ENCODE measurements at regions not wholly inside any gene's neighbourhood (a gene's known extent, or its start where the extent isn't known, plus 50 kb on each side); places are given as distances from the start of the nearest gene placed in this dataset.

DNA sequence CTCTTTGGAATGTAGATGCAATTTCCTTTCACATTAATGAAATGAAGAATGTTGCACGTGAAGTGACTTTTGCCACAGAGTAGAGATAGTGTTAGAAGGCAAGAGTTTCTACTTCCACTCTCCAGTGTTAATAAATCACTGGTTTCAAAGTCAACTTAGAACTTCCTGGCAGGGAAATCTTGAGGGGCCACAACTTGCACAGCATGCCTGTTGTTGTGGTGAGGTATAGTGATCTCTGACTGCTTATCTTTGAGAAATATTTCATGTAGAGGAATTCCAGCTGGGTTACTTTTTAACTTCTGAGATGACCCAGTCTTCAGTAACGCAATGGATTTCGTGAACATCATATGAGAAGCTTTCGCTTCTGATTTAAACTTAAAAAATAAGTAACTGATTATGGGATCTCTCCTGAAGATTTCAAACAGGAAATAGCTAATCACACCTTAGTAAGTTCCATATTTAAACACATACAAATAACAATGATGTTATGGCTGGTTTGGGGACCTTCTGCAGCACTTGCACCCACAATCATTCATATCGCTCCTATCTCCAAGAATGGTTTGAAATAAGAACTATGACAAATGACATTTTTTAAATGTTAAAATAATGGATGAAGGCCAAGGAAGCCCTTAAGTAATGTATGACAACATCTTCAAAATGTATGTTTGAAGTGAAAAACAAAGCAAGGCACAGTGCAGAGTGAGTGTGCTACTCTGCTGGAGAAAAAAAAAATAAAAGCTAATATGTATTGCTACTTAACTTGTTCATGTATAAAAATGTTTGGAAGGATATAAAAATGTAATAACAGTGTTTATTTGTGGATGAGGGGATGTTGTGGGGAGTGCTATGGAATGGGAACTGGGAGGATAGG lies 726.5 kb upstream of the NECTIN3 start:
- 53% methylated on average over 5 of the region's 5 CpGs for WGBS (ENCODE audit: insufficient coverage, insufficient replicate concordance, low lambda C conversion rate, missing lambda C conversion rate)
- intact Hi-C loops (cut with micrococcal nuclease; ENCODE audit: unreplicated experiment): no loop called here
- ChIA-PET CTCF (no interaction called here), SMC1A (ENCODE audit: uncharacterized antibody, unreplicated experiment) (interaction anchor here (1.3 kb wide), 1 partner anchor 9 kb away, joined by 3 read pairs; no protein-coding TSS in a partner anchor), POLR2A (no interaction called here), RAD21 (ENCODE audit: unreplicated experiment) (no interaction called here)
- in situ Hi-C loops (cut with MboI): no loop called here
- BruUV-seq (replicated peaks): no TSS peak
- ATAC-seq (peak; percentile 61), DNase-seq (ENCODE audit: low read depth, low spot score) (no peak), FAIRE-seq (no peak)
- Histone ChIP-seq H3K4me1 (ENCODE audit: control insufficient read depth, insufficient read depth, low read length) (no peaks in the 10 kb centered on the region), H3K79me2 (ENCODE audit: control insufficient read depth, insufficient read depth, low read length) (no peaks in the 10 kb centered on the region), H3K4me2 (ENCODE audit: control insufficient read depth, insufficient read depth) (no peak overlapping the region), H4K20me1 (ENCODE audit: control insufficient read depth, insufficient read depth) (no peaks in the 10 kb centered on the region), H3K9me3 (replicated peaks; ENCODE audit: control insufficient read depth, insufficient read depth, low read length) (no peaks in the 10 kb centered on the region), H3K36me3 (ENCODE audit: control insufficient read depth in 2 of 2, insufficient read depth in 2 of 2, low read length in 1 of 2) (no peaks in the 10 kb centered on the region), H3K27ac (ENCODE audit: control insufficient read depth, insufficient read depth) (no peak overlapping the region), H3K4me3 (no peak overlapping the region), H3K27me3 (replicated peaks in 1 of 2; ENCODE audit: control insufficient read depth in 2 of 2, insufficient read depth in 2 of 2, low read length in 1 of 2) (no peaks in the 10 kb centered on the region), H3K9ac (ENCODE audit: control insufficient read depth, insufficient read depth, low read length) (no peak overlapping the region), H2AFZ (ENCODE audit: control insufficient read depth, low read depth, low read length) (no peak overlapping the region)
- TF ChIP-seq BHLHE40 (IDR thresholded peaks at IDR 0.05; ENCODE audit: borderline replicate concordance in 1 of 2, low read depth in 2 of 2, low read length in 1 of 2): no peak
- TF ChIP-seq ZBTB11 (CRISPR knock-in tag; IDR thresholded peaks at IDR 0.05): no peak

DNA sequence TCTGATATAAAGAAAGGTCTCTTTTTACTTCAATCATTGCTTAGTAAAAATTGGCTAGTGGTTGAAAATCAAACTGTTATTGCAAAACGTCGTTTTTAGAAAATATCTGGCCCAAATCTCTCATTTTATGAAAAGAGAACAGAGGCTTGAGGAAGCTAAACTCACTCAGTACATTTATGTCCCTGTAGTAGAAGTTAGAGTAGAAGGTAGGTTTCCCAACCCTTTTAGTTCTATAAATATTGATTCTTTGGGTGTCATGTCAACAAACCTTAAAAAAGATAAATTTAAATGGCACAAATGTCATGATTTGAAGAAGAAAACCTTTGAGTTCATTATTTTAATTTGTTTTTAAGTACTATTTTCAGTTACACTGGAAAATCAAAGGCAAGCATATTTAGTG lies 722.3 kb upstream of the NECTIN3 start:
- BruUV-seq (replicated peaks): no TSS peak
- RAD21 ChIA-PET (ENCODE audit: unreplicated experiment): no interaction called here
- no peak for DNase-seq (ENCODE audit: low read depth, low spot score)
- Histone ChIP-seq H2AFZ (ENCODE audit: control insufficient read depth, low read depth, low read length) (no peak overlapping the region), H3K79me2 (ENCODE audit: control insufficient read depth, insufficient read depth, low read length) (no peaks in the 10 kb centered on the region), H3K9me3 (replicated peaks; ENCODE audit: control insufficient read depth, insufficient read depth, low read length) (no peaks in the 10 kb centered on the region), H4K20me1 (ENCODE audit: control insufficient read depth, insufficient read depth) (no peaks in the 10 kb centered on the region), H3K9ac (ENCODE audit: control insufficient read depth, insufficient read depth, low read length) (no peak overlapping the region), H3K36me3 (ENCODE audit: control insufficient read depth in 2 of 2, insufficient read depth in 2 of 2, low read length in 1 of 2) (no peaks in the 10 kb centered on the region), H3K4me2 (ENCODE audit: control insufficient read depth, insufficient read depth) (no peak overlapping the region), H3K4me3 (no peak overlapping the region), H3K27me3 (replicated peaks in 1 of 2; ENCODE audit: control insufficient read depth in 2 of 2, insufficient read depth in 2 of 2, low read length in 1 of 2) (no peaks in the 10 kb centered on the region), H3K27ac (ENCODE audit: control insufficient read depth, insufficient read depth) (no peak overlapping the region), H3K4me1 (ENCODE audit: control insufficient read depth, insufficient read depth, low read length) (no peaks in the 10 kb centered on the region)
- SMC1A ChIA-PET (ENCODE audit: uncharacterized antibody, unreplicated experiment): no interaction called here
- TF ChIP-seq ZNF384 (IDR thresholded peaks at IDR 0.05; ENCODE audit: borderline replicate concordance, low read depth, low read length) (no peak), NFXL1 (IDR thresholded peaks at IDR 0.05; ENCODE audit: borderline replicate concordance) (no peak), BHLHE40 (IDR thresholded peaks at IDR 0.05; ENCODE audit: borderline replicate concordance in 1 of 2, low read depth in 2 of 2, low read length in 1 of 2) (no peak), PML (IDR thresholded peaks at IDR 0.05; ENCODE audit: low read length) (no peak), ZBTB4 (CRISPR knock-in tag; IDR thresholded peaks at IDR 0.05) (no peak)
- no peak for ATAC-seq
- WGBS (ENCODE audit: insufficient coverage, insufficient replicate concordance, low lambda C conversion rate, missing lambda C conversion rate): 0% methylated on average over 2 of the region's 2 CpGs
- CTCF ChIA-PET: no interaction called here
- no peak for FAIRE-seq
- intact Hi-C loops (cut with micrococcal nuclease; ENCODE audit: unreplicated experiment): no loop called here
- in situ Hi-C loops (cut with MboI): no loop called here
- POLR2A ChIA-PET: no interaction called here

Data from GM12878 (cell line).